Psoas muscle (tissue), 7 donors: ENCODE measurements at regions not wholly inside any gene's neighbourhood (a gene's known extent, or its start where the extent isn't known, plus 50 kb on each side); places are given as distances from the start of the nearest gene placed in this dataset.

ENCODE experiments used
- ATAC-seq, 4 donors: fragments of 200-7000 bp; cut with Tn5 transposase; one replicate each; pipeline ENCODE4 v1.9.1; 2020; ENCODE audit warnings: moderate library complexity in 3 of 4, mild to moderate bottlenecking in 2 of 4
- DNase-seq, 2 donors: peaks; one replicate each; pipeline ENCODE4 v3.0.0-alpha.2; 2020
- H3K27ac ChIP-seq: fragments of 200-600 bp; one replicate; pipeline ENCODE4 v1.8.0; 2022
- H3K27me3 ChIP-seq, 3 donors: fragments of 200-600 bp in 1 of 3; one replicate each; pipeline versions ENCODE4 v1.6.1 to v1.8.0; 2013 to 2022; ENCODE audit warnings: low read length in 2 of 3, mild to moderate bottlenecking in 2 of 3, moderate library complexity in 1 of 3; ENCODE audit not compliant: insufficient read depth in 3 of 3
- H3K36me3 ChIP-seq, 2 donors: fragments of 200-600 bp in 1 of 2; one replicate each; pipeline versions ENCODE4 v1.6.1 to v1.8.0; 2013 to 2022; ENCODE audit warnings: low read depth in 1 of 2, mild to moderate bottlenecking in 1 of 2, moderate library complexity in 1 of 2; ENCODE audit not compliant: insufficient read depth in 1 of 2
- H3K4me1 ChIP-seq: fragments of 200-600 bp; one replicate; pipeline ENCODE4 v1.8.0; 2022
- H3K4me3 ChIP-seq: fragments of 200-600 bp; one replicate; pipeline ENCODE4 v1.8.0; 2022; ENCODE audit warnings: mild to moderate bottlenecking
- H3K9me3 ChIP-seq: fragments of 200-600 bp; one replicate; pipeline ENCODE4 v1.8.0; 2022
- WGBS, 3 donors: extraction: QIAGEN DNeasy Blood & Tissue Kit; methylation state at CpG; one replicate each; pipeline versions ENCODE4 v1.1.6 to v1.1.7; 2013; 5-methylcytosine and 5-hydroxymethylcytosine counted together
- intact Hi-C, 2 donors: fragments of 100-400 bp; cut with DNase I; formaldehyde crosslinking; loops; one replicate each; pipeline versions ENCODE4 v1.11.0 to v1.14.2; 2022
- TF ChIP-seq, protein P1 (sequence below): fragments of 200-600 bp; IDR thresholded peaks from one replicate; pipeline ENCODE4 v1.8.0; 2022; ENCODE audit warnings: antibody characterized with exemption
- donor health status: healthy with polysubstance abuse.
- donor health status: DM: no; HTN: no; CAD: no; lungs with moderate emphysema.
- donor health status: Bipolar disorder and iron deficiency.
- donor health status: healthy.
- donor health status: DM: yes; HTN: yes; CAD: no.
- donor health status: DM: no; HTN: no; CAD: no.
- donor health status: DM: yes; HTN: yes; CAD: no.

GRCh38 chr9:79037338-79037737, 534.4 kb upstream of the TLE4 start:
- Histone ChIP-seq H3K27me3 (no peaks in the 10 kb centered on the region), H3K9me3 (no peaks in the 10 kb centered on the region), H3K36me3 (no peaks in the 10 kb centered on the region), H3K4me1 (no peaks in the 10 kb centered on the region), H3K4me3 (no peak overlapping the region), H3K27ac (no peak overlapping the region)
- TF ChIP-seq, protein P1, sequence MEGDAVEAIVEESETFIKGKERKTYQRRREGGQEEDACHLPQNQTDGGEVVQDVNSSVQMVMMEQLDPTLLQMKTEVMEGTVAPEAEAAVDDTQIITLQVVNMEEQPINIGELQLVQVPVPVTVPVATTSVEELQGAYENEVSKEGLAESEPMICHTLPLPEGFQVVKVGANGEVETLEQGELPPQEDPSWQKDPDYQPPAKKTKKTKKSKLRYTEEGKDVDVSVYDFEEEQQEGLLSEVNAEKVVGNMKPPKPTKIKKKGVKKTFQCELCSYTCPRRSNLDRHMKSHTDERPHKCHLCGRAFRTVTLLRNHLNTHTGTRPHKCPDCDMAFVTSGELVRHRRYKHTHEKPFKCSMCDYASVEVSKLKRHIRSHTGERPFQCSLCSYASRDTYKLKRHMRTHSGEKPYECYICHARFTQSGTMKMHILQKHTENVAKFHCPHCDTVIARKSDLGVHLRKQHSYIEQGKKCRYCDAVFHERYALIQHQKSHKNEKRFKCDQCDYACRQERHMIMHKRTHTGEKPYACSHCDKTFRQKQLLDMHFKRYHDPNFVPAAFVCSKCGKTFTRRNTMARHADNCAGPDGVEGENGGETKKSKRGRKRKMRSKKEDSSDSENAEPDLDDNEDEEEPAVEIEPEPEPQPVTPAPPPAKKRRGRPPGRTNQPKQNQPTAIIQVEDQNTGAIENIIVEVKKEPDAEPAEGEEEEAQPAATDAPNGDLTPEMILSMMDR = no peak
- no peak for ATAC-seq
- WGBS, 3 donors = 87 to 95% (median 91%) methylated on average over 19 of the region's 19 CpGs
- intact Hi-C loops = no loop called here
- DNase-seq = peak in 1 of 2 donors; percentile 12

DNA sequence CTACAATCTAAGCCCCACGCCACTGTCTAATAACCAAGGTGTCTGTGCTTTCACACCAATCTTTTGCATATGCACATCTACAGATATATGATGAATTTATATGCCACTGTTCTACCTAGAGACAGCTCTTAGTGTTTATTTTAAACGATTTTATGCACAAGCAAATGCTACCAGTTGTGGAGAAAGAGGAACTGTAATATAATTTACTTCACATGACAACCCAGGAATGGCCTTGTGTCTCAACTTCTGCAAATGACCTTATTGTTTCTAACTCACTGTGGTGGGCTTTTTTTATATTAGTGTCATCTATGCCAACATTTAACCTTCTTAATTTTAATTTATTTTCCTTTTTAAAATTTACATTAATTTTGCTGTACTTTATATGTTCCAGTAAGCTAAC, 531.1 kb upstream of the TLE4 start:
- Histone ChIP-seq H3K36me3 (no peaks in the 10 kb centered on the region), H3K4me3 (no peak overlapping the region), H3K4me1 (no peaks in the 10 kb centered on the region), H3K27ac (no peak overlapping the region), H3K27me3 (no peaks in the 10 kb centered on the region), H3K9me3 (no peaks in the 10 kb centered on the region)
- 66 to 77% (median 69%) methylated on average over 2 of the region's 2 CpGs for WGBS, 3 donors
- TF ChIP-seq, protein P1 = no peak
- intact Hi-C loops = no loop called here
- DNase-seq (no peak), ATAC-seq (no peak)

- ATAC-seq = no peak
- Histone ChIP-seq H3K27ac (no peak overlapping the region), H3K36me3 (no peaks in the 10 kb centered on the region), H3K4me1 (no peaks in the 10 kb centered on the region), H3K27me3 (no peaks in the 10 kb centered on the region), H3K4me3 (no peak overlapping the region), H3K9me3 (no peaks in the 10 kb centered on the region)
- TF ChIP-seq, protein P1 = no peak
- 55 to 87% (median 63%) methylated on average over 1 of the region's 1 CpG for whole genome bisulfite sequencing, 3 donors
- DNase-seq = no peak
- intact Hi-C loops = no loop called here
Measured at GRCh38 chr9:79041266-79041665, 530.5 kb upstream of the TLE4 start.

- ATAC-seq = no peak
- WGBS, 3 donors = 27 to 42% (median 30%) methylated on average over 7 of the region's 7 CpGs
- intact Hi-C loops = no loop called here
Measured at GRCh38 chr9:79043916-79044315, 527.8 kb upstream of the TLE4 start.

GRCh38 chr9:79046401-79046800, 525.4 kb upstream of the TLE4 start:
- H3K4me3 ChIP-seq = no peak overlapping the region
- no peaks in the 10 kb centered on the region for H3K9me3 ChIP-seq
- intact Hi-C loops = no loop called here
- TF ChIP-seq, protein P1 = no peak
- 92 to 94% (median 93%) methylated on average over 2 of the region's 2 CpGs for WGBS, 3 donors
- peaks cover 0 to 4% (median 0%) of the 10 kb centered on the region in 3 donors for H3K27me3 ChIP-seq
- DNase-seq (no peak), ATAC-seq (no peak)
- no peaks in the 10 kb centered on the region for H3K4me1 ChIP-seq
- no peak overlapping the region for H3K27ac ChIP-seq
- H3K36me3 ChIP-seq = no peaks in the 10 kb centered on the region

More at GRCh38 chr9:79043916-79044315, 527.8 kb upstream of the TLE4 start:
- DNase-seq = no peak
- Histone ChIP-seq H3K36me3 (no peaks in the 10 kb centered on the region), H3K27ac (no peak overlapping the region), H3K4me3 (no peak overlapping the region), H3K9me3 (no peaks in the 10 kb centered on the region), H3K27me3 (peaks cover 0 to 4% (median 0%) of the 10 kb centered on the region in 3 donors), H3K4me1 (no peaks in the 10 kb centered on the region)
- TF ChIP-seq, protein P1 = no peak
